HG03108 (cell line): ENCODE measurements at regions not wholly inside any gene's neighbourhood (a gene's known extent, or its start where the extent isn't known, plus 50 kb on each side); places are given as distances from the start of the nearest gene placed in this dataset.
"Not testable (repeated sequence)": the region's sequence is repeated elsewhere in the genome, so short reads cannot be mapped to it uniquely, and the experiment has no call there.

Source experiments
- ATAC-seq: cut with Tn5 transposase; IDR thresholded peaks from one replicate; pipeline ENCODE4 v1.9.1; 2021; ENCODE audit warnings: moderate library complexity; ENCODE audit not compliant: unreplicated experiment

DNA sequence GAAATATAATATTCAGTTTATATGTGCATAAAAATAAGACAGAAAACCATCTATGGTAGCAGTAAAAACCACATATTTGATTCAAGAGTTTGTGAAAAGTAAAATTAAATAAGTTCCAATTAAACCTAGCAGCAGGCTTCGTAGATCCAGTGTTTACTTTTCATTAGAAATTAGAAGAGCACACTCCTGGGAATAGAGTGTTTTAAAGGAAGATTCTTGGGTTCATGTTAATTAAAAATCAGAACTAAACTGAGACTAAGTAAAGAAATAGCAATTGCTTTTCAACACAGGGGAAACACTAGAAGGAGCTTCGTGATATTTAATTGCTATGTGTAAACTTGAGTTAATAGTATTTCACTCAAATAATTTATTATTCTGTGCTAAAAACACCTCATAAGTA is 1097.8 kb upstream of the CDH18 start:
- no peak for ATAC-seq

- no peak for ATAC-seq
Measured at GRCh38 chr5:21071986-21072385, 1084.0 kb upstream of the CDH18 start.

- ATAC-seq = no peak
Measured at GRCh38 chr5:21071421-21071820, 1083.4 kb upstream of the CDH18 start.

GRCh38 chr5:21070858-21071257 is 1082.9 kb upstream of the CDH18 start:
- ATAC-seq = no peak

DNA sequence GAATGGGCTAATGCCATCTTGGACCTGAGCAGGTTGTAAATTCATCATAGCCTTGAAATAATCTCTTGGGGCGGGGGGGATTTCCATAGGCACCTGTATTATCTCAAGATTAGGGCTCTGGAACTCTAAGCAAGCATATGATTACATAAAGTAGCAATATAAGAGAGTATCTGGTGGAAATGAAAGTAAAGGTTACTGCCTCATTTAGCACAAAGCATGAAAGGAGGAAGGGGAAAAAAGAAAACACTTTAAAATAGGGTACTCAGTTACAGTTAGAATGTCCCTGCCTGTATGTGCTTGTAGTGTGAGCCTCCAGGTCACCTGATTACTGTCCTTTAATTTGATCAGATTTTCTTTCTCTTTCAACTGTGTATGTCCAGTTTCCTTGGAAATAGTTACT is 1079.7 kb upstream of the CDH18 start:
- ATAC-seq = no peak

DNA sequence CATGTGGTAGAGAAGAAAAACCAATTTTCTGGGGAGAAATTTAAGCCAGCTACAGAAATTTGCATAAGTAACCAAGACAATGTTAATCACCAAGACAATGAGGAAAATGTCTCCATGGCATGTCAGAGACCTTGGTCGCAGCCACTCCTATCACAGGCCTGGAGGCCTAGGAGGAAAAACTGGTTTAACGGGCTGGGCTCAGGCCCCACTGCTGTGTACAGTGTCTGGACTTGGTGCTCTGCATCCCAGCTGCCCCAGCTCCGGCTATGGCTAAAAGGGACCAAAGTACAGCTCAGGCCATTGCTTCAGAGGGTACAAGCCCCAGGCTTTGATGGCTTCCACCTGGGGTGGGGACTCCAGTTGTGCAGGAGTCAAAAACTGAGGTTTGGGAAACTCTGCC is 1075.1 kb upstream of the CDH18 start:
- no peak for ATAC-seq

- ATAC-seq = peak; percentile 84
Measured at GRCh38 chr5:21058289-21058688, 1070.3 kb upstream of the CDH18 start.

- no peak for ATAC-seq
Measured at GRCh38 chr5:21051945-21052344, 1063.9 kb upstream of the CDH18 start.

DNA sequence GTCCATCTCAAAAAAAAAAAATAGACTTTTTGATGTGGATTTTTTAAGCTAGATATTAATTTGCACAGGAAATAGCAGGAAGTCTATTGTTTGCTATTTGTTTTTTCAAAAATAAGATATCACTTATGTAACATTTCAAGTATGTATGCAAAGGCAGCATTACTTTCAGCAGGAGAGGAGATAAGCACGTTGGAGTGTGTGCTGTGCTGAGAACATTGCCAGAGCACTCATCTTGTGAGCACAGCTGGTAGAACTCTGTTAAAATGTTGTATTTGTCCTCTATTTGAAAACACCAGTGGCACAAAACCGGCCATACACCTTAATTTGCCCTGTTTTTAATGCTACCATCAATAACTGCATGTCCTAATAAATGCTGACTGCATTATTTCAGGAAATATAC is 1061.9 kb upstream of the CDH18 start:
- no peak for ATAC-seq

- no peak for ATAC-seq
Measured at GRCh38 chr5:21030981-21031380, 1043.0 kb upstream of the CDH18 start.

- no peak for ATAC-seq
Measured at GRCh38 chr5:21024966-21025365, 1037.0 kb upstream of the CDH18 start.

DNA sequence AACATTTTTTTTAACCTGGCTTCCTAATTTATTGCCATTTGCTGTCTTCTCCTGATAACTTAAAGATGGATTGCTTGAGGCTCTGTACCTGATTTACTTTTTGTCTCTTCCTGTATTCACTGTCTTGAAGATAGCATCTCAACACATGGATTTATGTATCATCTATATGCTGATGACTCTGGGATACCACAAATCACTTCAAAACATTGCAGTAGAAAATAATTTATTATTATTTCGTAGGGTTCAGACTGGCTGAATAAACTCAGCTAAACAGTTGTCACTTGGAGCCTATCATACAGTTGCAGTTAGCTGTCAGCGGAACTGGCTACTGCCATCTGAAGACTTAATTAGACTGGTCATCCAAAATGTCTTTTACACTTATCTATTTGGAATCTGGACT is 1025.2 kb upstream of the CDH18 start:
- no peak for ATAC-seq

DNA sequence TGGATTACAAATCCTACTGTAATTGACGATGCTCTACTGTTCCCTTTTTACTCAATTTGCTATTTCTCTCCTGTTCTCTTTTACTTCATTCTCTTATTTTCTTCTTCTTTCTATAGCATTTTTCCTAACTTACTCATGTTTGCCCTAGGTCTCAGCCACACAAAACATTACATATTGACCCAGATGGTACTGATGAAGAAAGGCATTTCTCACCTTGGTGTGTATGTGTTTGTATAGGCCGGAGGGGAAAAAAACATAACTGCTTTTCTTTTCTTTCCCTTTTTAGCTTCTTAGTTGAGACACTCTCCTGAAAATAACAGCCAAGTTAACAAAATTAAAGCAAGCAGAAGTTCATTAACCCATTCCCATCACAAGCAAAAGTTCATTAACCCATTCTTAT is 1019.8 kb upstream of the CDH18 start:
- no peak for ATAC-seq

DNA sequence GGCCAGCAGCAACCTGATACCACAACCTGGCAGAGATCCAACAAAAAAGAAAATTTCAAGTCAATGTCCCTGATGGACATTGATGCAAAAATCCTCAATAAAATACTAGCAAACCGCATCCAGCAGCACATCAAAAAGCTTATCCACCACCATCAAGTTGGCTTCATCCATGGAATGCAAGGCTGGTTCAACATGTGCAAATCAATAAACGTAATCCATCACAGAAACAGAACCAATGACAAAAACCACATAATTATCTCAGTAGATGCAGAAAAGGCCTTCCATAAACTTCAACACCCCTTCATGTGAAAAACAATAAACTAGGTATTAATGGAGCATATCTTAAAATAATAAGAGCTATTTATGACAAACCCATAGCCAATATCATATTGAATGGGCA is 1000.9 kb upstream of the CDH18 start:
- ATAC-seq = not testable (repeated sequence)

DNA sequence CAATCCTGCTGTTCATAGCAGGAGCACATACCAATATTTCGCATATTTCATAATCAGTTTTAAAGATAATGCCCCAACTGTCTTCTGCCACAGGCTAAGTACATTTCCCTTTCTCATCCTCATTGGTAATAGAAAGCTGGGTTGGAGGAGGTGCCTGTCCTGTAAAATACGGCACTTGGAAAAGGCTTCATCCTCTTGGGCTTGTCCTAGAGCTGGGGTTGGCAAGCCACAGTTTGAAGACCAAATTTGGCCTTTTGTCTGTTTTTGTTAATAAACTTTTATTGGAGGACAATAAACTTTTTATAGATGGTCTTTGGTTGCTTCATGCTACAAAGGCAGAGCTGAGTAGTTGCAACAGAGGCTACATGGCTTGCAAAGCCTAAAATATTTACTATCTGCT is 997.8 kb upstream of the CDH18 start:
- no peak for ATAC-seq

- no peak for ATAC-seq
Measured at GRCh38 chr5:20974426-20974825, 986.4 kb upstream of the CDH18 start.

GRCh38 chr5:20972419-20972925 is 984.5 kb upstream of the CDH18 start:
- ATAC-seq = no peak

- no peak for ATAC-seq
Measured at GRCh38 chr5:20959347-20959746, 971.3 kb upstream of the CDH18 start.

DNA sequence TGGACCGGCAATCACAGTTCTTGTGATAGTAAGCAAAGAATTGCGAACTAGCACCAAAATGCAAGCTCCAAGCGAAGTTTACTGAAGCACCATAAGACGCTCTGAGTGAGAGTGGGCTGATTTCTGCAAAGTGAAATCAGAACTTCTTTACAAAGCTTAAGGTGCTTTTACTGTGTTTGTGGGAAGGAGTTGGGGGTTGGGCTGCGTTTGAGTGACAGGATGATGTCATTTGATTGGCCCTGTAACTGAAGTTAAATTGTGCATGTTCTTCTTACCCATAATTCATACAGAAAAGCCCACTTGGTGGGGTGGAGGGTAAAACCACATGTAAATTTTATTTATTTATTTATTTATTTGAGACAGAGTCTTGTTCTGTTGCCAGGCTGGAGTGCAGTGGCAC is 970.6 kb upstream of the CDH18 start:
- ATAC-seq = no peak

DNA sequence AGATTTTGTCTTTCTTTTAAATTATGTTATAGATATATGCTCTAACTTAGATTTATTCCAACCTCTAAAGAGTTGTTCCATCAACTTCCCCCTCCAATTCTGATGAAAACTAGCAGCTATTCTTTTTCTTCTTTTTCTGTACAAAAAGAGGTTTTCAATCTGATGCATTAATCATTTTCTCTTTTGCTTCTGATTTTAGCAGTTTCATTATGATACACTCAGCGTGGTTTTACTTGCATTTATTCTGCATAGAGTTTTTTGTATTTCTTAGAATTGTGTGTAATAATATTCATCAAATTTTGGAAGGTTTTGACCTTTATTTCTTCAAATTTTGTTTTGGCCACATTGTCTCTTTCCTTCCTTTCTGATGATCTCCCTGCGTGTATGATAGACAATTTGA is 968.1 kb upstream of the CDH18 start:
- no peak for ATAC-seq

GRCh38 chr5:20949636-20950035 is 961.6 kb upstream of the CDH18 start:
- ATAC-seq = no peak

- ATAC-seq = not testable (repeated sequence)
Measured at GRCh38 chr5:20943183-20943971, 955.4 kb upstream of the CDH18 start.

DNA sequence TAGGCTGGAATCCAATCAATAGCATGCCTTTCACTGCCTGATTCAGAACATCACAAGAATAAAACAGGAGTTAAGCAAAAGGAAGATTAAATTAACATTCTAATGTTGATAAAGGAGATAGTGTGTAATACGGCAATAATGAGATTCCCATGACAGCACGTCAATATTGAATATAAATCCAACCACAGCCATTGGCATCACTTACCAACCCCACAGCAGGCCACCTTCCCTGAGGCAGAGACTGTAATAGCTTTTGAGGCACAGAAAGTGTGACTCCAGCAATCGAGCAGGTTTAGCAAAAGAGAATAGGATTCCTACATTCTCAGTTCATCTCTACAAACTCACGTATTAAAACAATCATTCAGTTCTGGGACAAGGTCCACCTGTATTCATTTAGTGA is 954.6 kb upstream of the CDH18 start:
- ATAC-seq = not testable (repeated sequence)
